A673 (cell line): ENCODE measurements at regions not wholly inside any gene's neighbourhood (a gene's known extent, or its start where the extent isn't known, plus 50 kb on each side); places are given as distances from the start of the nearest gene placed in this dataset.

Experiments used
- BruUV-seq: library from RNA; stranded (reverse); fragments of 400-500 nt; replicated peaks from 2 replicates; lab custom pipeline; 2021; lab: Mats Ljungman, UMichigan
- CTCF ChIA-PET: fragments of 300-600 bp; sonication (Branson Sonifier 250); formaldehyde crosslinking; loops from one replicate; lab custom pipeline; 2022; ENCODE audit warnings: antibody characterized with exemption; lab: Charles Lee
- POLR2A ChIA-PET: fragments of 300-600 bp; sonication (Branson Sonifier 250); formaldehyde crosslinking; loops from one replicate; lab custom pipeline; 2022; ENCODE audit warnings: antibody characterized with exemption; ENCODE audit not compliant: low non-redundant PET; lab: Charles Lee
- DNase-seq: peaks from one replicate; pipeline ENCODE4 v3.0.0-alpha.2; 2015; ENCODE audit warnings: low spot score
- H3K27ac ChIP-seq: fragments of 200-600 bp; sonication (generic); 2 replicates; pipeline ENCODE4 v1.5.1; 2016; ENCODE audit warnings: mixed run types, low read depth, mild to moderate bottlenecking, mixed read lengths, antibody characterized with exemption, low read length; ENCODE audit not compliant: poor library complexity, severe bottlenecking
- H3K27me3 ChIP-seq: fragments of 200-600 bp; sonication (generic); replicated peaks from 2 replicates; pipeline ENCODE4 v1.6.1; 2017; ENCODE audit warnings: mixed run types, low read depth, mild to moderate bottlenecking, mixed read lengths, antibody characterized with exemption, low read length; ENCODE audit not compliant: insufficient read depth, poor library complexity
- H3K36me3 ChIP-seq: fragments of 200-600 bp; sonication (generic); 2 replicates; pipeline ENCODE4 v1.6.1; 2016; ENCODE audit warnings: mixed run types, mild to moderate bottlenecking, mixed read lengths, antibody characterized with exemption, low read length; ENCODE audit not compliant: insufficient read depth, poor library complexity, severe bottlenecking
- H3K4me1 ChIP-seq: fragments of 200-600 bp; sonication (generic); 2 replicates; pipeline ENCODE4 v1.6.1; 2017; ENCODE audit warnings: mixed run types, mild to moderate bottlenecking, mixed read lengths, antibody characterized with exemption, low read length; ENCODE audit not compliant: insufficient read depth, poor library complexity, severe bottlenecking
- H3K4me3 ChIP-seq: fragments of 200-600 bp; sonication (generic); 2 replicates; pipeline ENCODE4 v1.5.1; 2016; ENCODE audit warnings: low read depth, mixed run types, mild to moderate bottlenecking, mixed read lengths, low read length; ENCODE audit not compliant: poor library complexity, severe bottlenecking
- H3K9me3 ChIP-seq: fragments of 200-600 bp; sonication (generic); 2 replicates; pipeline ENCODE4 v1.6.1; 2016; ENCODE audit warnings: mixed run types, low read depth, mild to moderate bottlenecking, mixed read lengths, antibody characterized with exemption, low read length; ENCODE audit not compliant: poor library complexity, severe bottlenecking
- CTCF ChIP-seq: fragments of 300-800, 200-600 bp; sonication (generic); conservative IDR thresholded peaks from 2 replicates; pipeline ENCODE4 v1.5.1; 2017; ENCODE audit warnings: low read depth, mild to moderate bottlenecking, antibody characterized with exemption, low read length, moderate library complexity, mixed read lengths
- EZH2 ChIP-seq: fragments of 200-600 bp; sonication (generic); IDR thresholded peaks from 2 replicates; pipeline ENCODE4 v1.6.1; 2017; ENCODE audit warnings: borderline replicate concordance, low read depth, mild to moderate bottlenecking, mixed read lengths, antibody characterized with exemption, low read length; ENCODE audit not compliant: poor library complexity, severe bottlenecking
- intact Hi-C: fragments of 100-400 bp; cut with micrococcal nuclease; formaldehyde crosslinking; loops from one replicate; pipeline ENCODE4 v1.10.0; 2022; ENCODE audit not compliant: unreplicated experiment

- H3K4me1 ChIP-seq = peaks cover 7% of the 10 kb centered on the region
- no peaks in the 10 kb centered on the region for H3K36me3 ChIP-seq
- H3K4me3 ChIP-seq = no peak overlapping the region
- no peaks in the 10 kb centered on the region for H3K27me3 ChIP-seq
- H3K27ac ChIP-seq = no peak overlapping the region
- no peak for DNase-seq
- CTCF ChIA-PET = no interaction called here
- BruUV-seq = no TSS peak
- H3K9me3 ChIP-seq = no peaks in the 10 kb centered on the region
- TF ChIP-seq CTCF (no peak), EZH2 (no peak)
- POLR2A ChIA-PET = no interaction called here
- intact Hi-C loops = no loop called here
These were observed 664.4 kb downstream of the PTPRU start for GRCh38 chr1:29900712-29901111.

- ChIA-PET POLR2A (no interaction called here), CTCF (no interaction called here)
- Histone ChIP-seq H3K27ac (no peak overlapping the region), H3K9me3 (no peaks in the 10 kb centered on the region), H3K4me3 (no peak overlapping the region), H3K36me3 (no peaks in the 10 kb centered on the region), H3K27me3 (no peaks in the 10 kb centered on the region), H3K4me1 (peaks cover 7% of the 10 kb centered on the region)
- no TSS peak for BruUV-seq
- intact Hi-C loops = no loop called here
- DNase-seq = no peak
- TF ChIP-seq EZH2 (no peak), CTCF (no peak)
These were observed 663.9 kb downstream of the PTPRU start for GRCh38 chr1:29900104-29900679.

GRCh38 chr1:29896791-29897714 is 660.7 kb downstream of the PTPRU start:
- POLR2A ChIA-PET = no interaction called here
- Histone ChIP-seq H3K4me3 (no peak overlapping the region), H3K4me1 (peaks cover 7% of the 10 kb centered on the region), H3K36me3 (no peaks in the 10 kb centered on the region), H3K27me3 (no peaks in the 10 kb centered on the region), H3K9me3 (no peaks in the 10 kb centered on the region), H3K27ac (no peak overlapping the region)
- intact Hi-C loops = no loop called here
- CTCF ChIA-PET = no interaction called here
- no TSS peak for BruUV-seq
- no peak for DNase-seq
- TF ChIP-seq EZH2 (no peak), CTCF (no peak)
